ENCODE measurements at regions not wholly inside any gene's neighbourhood (a gene's known extent, or its start where the extent isn't known, plus 50 kb on each side); places are given as distances from the start of the nearest gene placed in this dataset.

- WGBS, 2 donors (ENCODE audit: low coverage in 1 of 2): 60 to 63% methylated on average over 1 to 3 of the region's 3 CpGs
- H3K36me3 ChIP-seq: no peaks in the 10 kb centered on the region
- no peak for ATAC-seq
Observed at GRCh38 chr5:5721881-5722280, 299.4 kb downstream of the ICE1 start.

GRCh38 chr5:5719292-5719691 lies 296.8 kb downstream of the ICE1 start:
- Histone ChIP-seq H3K36me3 (no peaks in the 10 kb centered on the region), H3K9me3 (no peaks in the 10 kb centered on the region), H3K4me1 (no peaks in the 10 kb centered on the region), H3K27me3 (no peaks in the 10 kb centered on the region), H3K27ac (no peak overlapping the region), H3K4me3 (no peak overlapping the region)
- TF ChIP-seq CTCF (IDR thresholded peaks at IDR 0.05) (no peak), POLR2AphosphoS5 (IDR thresholded peaks at IDR 0.05) (no peak), EP300 (IDR thresholded peaks at IDR 0.05) (no peak), POLR2A (IDR thresholded peaks at IDR 0.05) (no peak)
- 40 to 90% methylated on average over 1 to 5 of the region's 5 CpGs for WGBS, 2 donors (ENCODE audit: low coverage in 1 of 2)
- ATAC-seq: no peak

More at GRCh38 chr5:5721881-5722280, 299.4 kb downstream of the ICE1 start:
- TF ChIP-seq POLR2AphosphoS5 (IDR thresholded peaks at IDR 0.05): no peak
- H3K4me3 ChIP-seq: no peak overlapping the region
- no peaks in the 10 kb centered on the region for H3K27me3 ChIP-seq
- H3K4me1 ChIP-seq: no peaks in the 10 kb centered on the region
- H3K9me3 ChIP-seq: no peaks in the 10 kb centered on the region
- no peak overlapping the region for H3K27ac ChIP-seq

- Histone ChIP-seq H3K9me3 (no peaks in the 10 kb centered on the region), H3K36me3 (no peaks in the 10 kb centered on the region), H3K4me1 (no peaks in the 10 kb centered on the region), H3K4me3 (no peak overlapping the region), H3K27ac (no peak overlapping the region), H3K27me3 (no peaks in the 10 kb centered on the region)
- ATAC-seq: no peak
- TF ChIP-seq POLR2A (IDR thresholded peaks at IDR 0.05) (no peak), EP300 (IDR thresholded peaks at IDR 0.05) (no peak), POLR2AphosphoS5 (IDR thresholded peaks at IDR 0.05) (no peak), CTCF (IDR thresholded peaks at IDR 0.05) (no peak)
- 45 to 69% methylated on average over 5 of the region's 5 CpGs for WGBS, 2 donors (ENCODE audit: low coverage in 1 of 2)
Observed at GRCh38 chr5:5716665-5717064, 294.2 kb downstream of the ICE1 start.

GRCh38 chr5:5711592-5711991 lies 289.1 kb downstream of the ICE1 start:
- TF ChIP-seq CTCF (IDR thresholded peaks at IDR 0.05): no peak
- no peak for TF ChIP-seq POLR2A (IDR thresholded peaks at IDR 0.05)
- TF ChIP-seq POLR2AphosphoS5 (IDR thresholded peaks at IDR 0.05): no peak
- TF ChIP-seq EP300 (IDR thresholded peaks at IDR 0.05): no peak
- 50% methylated on average over 1 of the region's 1 CpG for WGBS, 2 donors (ENCODE audit: low coverage in 1 of 2)
- Histone ChIP-seq H3K27me3 (no peaks in the 10 kb centered on the region), H3K27ac (no peak overlapping the region), H3K36me3 (no peaks in the 10 kb centered on the region), H3K9me3 (no peaks in the 10 kb centered on the region), H3K4me3 (no peak overlapping the region), H3K4me1 (peaks cover 0 to 6% (median 0%) of the 10 kb centered on the region in 3 donors)
- ATAC-seq: no peak

GRCh38 chr5:5711112-5711511 lies 288.6 kb downstream of the ICE1 start:
- no peak for TF ChIP-seq EP300 (IDR thresholded peaks at IDR 0.05)
- TF ChIP-seq CTCF (IDR thresholded peaks at IDR 0.05): no peak
- TF ChIP-seq POLR2AphosphoS5 (IDR thresholded peaks at IDR 0.05): no peak
- no peak for TF ChIP-seq POLR2A (IDR thresholded peaks at IDR 0.05)
- no peaks in the 10 kb centered on the region for H3K27me3 ChIP-seq
- no peaks in the 10 kb centered on the region for H3K36me3 ChIP-seq
- no peak overlapping the region for H3K4me3 ChIP-seq
- H3K9me3 ChIP-seq: no peaks in the 10 kb centered on the region
- H3K4me1 ChIP-seq: peaks cover 0 to 6% (median 0%) of the 10 kb centered on the region in 3 donors
- no peak overlapping the region for H3K27ac ChIP-seq
- no peak for ATAC-seq
- 0 to 7% methylated on average over 2 of the region's 2 CpGs for WGBS, 2 donors (ENCODE audit: low coverage in 1 of 2)

Data from gastroesophageal sphincter (tissue), 4 donors.